TTC549 (cell line): ENCODE measurements at regions not wholly inside any gene's neighbourhood (a gene's known extent, or its start where the extent isn't known, plus 50 kb on each side); places are given as distances from the start of the nearest gene placed in this dataset.
A peak's percentile ranks its signal among the peaks of the same experiment; 100 is the strongest.

Experiments
- FAIRE-seq: peaks from 2 replicates; lab custom pipeline; 2012; peaks lifted over from hg19 to GRCh38; lab: Jason Lieb, UNC

GRCh38 chr7:21221130-21221529, 206.8 kb upstream of the SP4 start:
- FAIRE-seq: no peak

GRCh38 chr7:21238400-21239116, 189.3 kb upstream of the SP4 start:
- FAIRE-seq: no peak

- no peak for FAIRE-seq
These were observed 184.6 kb upstream of the SP4 start for GRCh38 chr7:21243265-21243664.

GRCh38 chr7:21251151-21251800, 176.6 kb upstream of the SP4 start:
- FAIRE-seq: no peak

- peak; percentile 54 for FAIRE-seq
These were observed 173.9 kb upstream of the SP4 start for GRCh38 chr7:21253740-21254687.

GRCh38 chr7:21256310-21256877, 171.5 kb upstream of the SP4 start:
- peak; percentile 89 for FAIRE-seq

GRCh38 chr7:21260939-21261338, 166.9 kb upstream of the SP4 start:
- no peak for FAIRE-seq

- no peak for FAIRE-seq
These were observed 166.0 kb upstream of the SP4 start for GRCh38 chr7:21261627-21262594.

- FAIRE-seq: no peak
These were observed 158.9 kb upstream of the SP4 start for GRCh38 chr7:21269021-21269420.

- no peak for FAIRE-seq
These were observed 151.3 kb upstream of the SP4 start for GRCh38 chr7:21276471-21277035.

- FAIRE-seq: no peak
These were observed 148.9 kb upstream of the SP4 start for GRCh38 chr7:21278944-21279343.

- FAIRE-seq: no peak
These were observed 146.7 kb upstream of the SP4 start for GRCh38 chr7:21281193-21281592.

GRCh38 chr7:21293771-21294170, 134.1 kb upstream of the SP4 start:
- FAIRE-seq: no peak

- FAIRE-seq: no peak
These were observed 128.1 kb upstream of the SP4 start for GRCh38 chr7:21299766-21300165.

- FAIRE-seq: no peak
These were observed 127.2 kb upstream of the SP4 start for GRCh38 chr7:21300692-21301091.

GRCh38 chr7:21304808-21305375, 123.0 kb upstream of the SP4 start:
- FAIRE-seq: no peak

- FAIRE-seq: no peak
These were observed 122.2 kb upstream of the SP4 start for GRCh38 chr7:21305455-21306235.

GRCh38 chr7:21314954-21315353, 112.9 kb upstream of the SP4 start:
- no peak for FAIRE-seq

GRCh38 chr7:21317966-21318915, 109.6 kb upstream of the SP4 start:
- FAIRE-seq: no peak
